Muscle layer of colon (tissue), 2 donors: ENCODE measurements at regions not wholly inside any gene's neighbourhood (a gene's known extent, or its start where the extent isn't known, plus 50 kb on each side); places are given as distances from the start of the nearest gene placed in this dataset.

ENCODE experiments used
- H3K27ac ChIP-seq: one replicate; pipeline ENCODE4 v1.7.0; 2013; ENCODE audit warnings: low read depth, mild to moderate bottlenecking, low read length, moderate library complexity
- H3K27me3 ChIP-seq, 2 donors: one replicate each; pipeline ENCODE4 v1.7.0; 2013; ENCODE audit warnings: low read length in 2 of 2, mild to moderate bottlenecking in 2 of 2; ENCODE audit not compliant: insufficient read depth in 2 of 2, control insufficient read depth in 1 of 2
- H3K36me3 ChIP-seq: one replicate; pipeline ENCODE4 v1.7.0; 2013; ENCODE audit warnings: mild to moderate bottlenecking, low read length; ENCODE audit not compliant: insufficient read depth
- H3K4me1 ChIP-seq: one replicate; pipeline ENCODE4 v1.7.0; 2013; ENCODE audit warnings: mild to moderate bottlenecking, low read length; ENCODE audit not compliant: insufficient read depth
- H3K4me3 ChIP-seq, 2 donors: one replicate each; pipeline ENCODE4 v1.7.0; 2013; ENCODE audit warnings: low read length in 2 of 2, low read depth in 1 of 2, mild to moderate bottlenecking in 1 of 2, moderate library complexity in 1 of 2
- H3K9ac ChIP-seq: one replicate; pipeline ENCODE4 v1.7.0; 2013; ENCODE audit warnings: low read length
- H3K9me3 ChIP-seq: one replicate; pipeline ENCODE4 v1.7.0; 2013; ENCODE audit warnings: mild to moderate bottlenecking, low read length
- donor health status: abdominal sarcoma.
- donor health status: Adenocarcinoma of cecum.

- Histone ChIP-seq H3K36me3 (no peaks in the 10 kb centered on the region), H3K4me3 (no peak overlapping the region), H3K4me1 (no peaks in the 10 kb centered on the region), H3K9ac (no peak overlapping the region), H3K27me3 (no peaks in the 10 kb centered on the region), H3K27ac (no peak overlapping the region), H3K9me3 (no peaks in the 10 kb centered on the region)
Measured at GRCh38 chr5:28253431-28253830, 1215.0 kb upstream of the CDH9 start.

DNA sequence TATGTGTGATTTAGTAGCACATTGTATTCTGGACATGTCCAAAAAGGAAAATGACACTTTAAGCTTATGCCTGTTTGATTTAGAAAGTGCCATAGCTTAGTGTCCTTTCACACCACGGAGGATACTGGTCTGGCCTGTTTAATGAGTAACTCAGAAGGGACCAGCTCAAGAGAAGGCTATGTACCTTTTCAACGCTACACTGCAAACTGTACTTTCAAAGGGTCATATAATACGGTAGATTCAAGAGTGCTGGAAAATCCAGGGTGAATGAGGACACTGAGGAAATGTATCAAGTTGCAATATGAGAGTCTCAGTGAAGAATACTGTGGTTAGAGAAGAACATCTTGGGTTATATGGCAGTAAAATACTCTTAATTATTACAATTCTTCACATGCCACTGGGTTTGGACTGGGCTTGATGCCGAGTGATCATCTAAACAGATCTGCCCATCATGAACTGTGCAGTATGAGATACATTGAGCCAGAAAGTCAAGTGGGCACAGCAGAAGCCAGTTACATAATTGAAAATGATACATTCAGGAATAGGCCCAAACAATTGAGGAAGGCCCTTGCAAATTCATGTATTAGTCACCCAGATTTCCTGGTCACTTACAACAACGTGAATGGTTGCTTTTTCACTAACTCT, 1211.5 kb upstream of the CDH9 start:
- no peaks in the 10 kb centered on the region for H3K36me3 ChIP-seq
- no peak overlapping the region for H3K4me3 ChIP-seq
- no peak overlapping the region for H3K27ac ChIP-seq
- no peaks in the 10 kb centered on the region for H3K4me1 ChIP-seq
- H3K27me3 ChIP-seq, result no peaks in the 10 kb centered on the region
- no peaks in the 10 kb centered on the region for H3K9me3 ChIP-seq
- no peak overlapping the region for H3K9ac ChIP-seq

DNA sequence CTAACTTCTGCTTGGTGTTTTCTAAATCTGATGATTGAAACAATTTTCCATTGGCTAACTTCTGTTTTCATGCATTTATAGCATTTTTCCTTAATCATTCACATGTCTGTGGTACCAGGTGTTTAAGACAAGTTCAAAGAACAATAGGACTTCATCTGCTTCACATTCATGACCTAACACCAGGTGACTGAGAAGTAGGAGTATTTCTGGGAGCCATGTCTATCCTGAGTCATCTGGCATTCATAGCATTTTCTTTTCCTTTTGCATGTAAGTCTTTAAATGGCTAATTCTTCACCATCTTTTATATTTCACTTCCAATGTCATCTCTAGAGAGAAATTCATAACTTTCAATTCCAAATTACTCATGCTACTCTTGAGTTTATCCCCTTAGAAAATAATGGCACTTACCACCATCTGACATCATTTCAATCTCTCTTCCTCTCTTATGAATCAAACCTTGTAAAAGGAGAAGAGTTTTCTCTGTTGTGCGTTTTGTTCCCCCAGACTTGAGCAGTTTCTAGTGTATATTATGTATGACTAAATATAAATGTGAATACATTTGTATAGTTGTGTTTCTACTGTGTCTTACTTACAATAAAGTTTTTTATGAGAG, 1196.1 kb upstream of the CDH9 start:
- H3K9me3 ChIP-seq, result no peaks in the 10 kb centered on the region
- no peaks in the 10 kb centered on the region for H3K27me3 ChIP-seq
- H3K27ac ChIP-seq, result no peak overlapping the region
- no peak overlapping the region for H3K9ac ChIP-seq
- no peaks in the 10 kb centered on the region for H3K36me3 ChIP-seq
- no peak overlapping the region for H3K4me3 ChIP-seq
- no peaks in the 10 kb centered on the region for H3K4me1 ChIP-seq

DNA sequence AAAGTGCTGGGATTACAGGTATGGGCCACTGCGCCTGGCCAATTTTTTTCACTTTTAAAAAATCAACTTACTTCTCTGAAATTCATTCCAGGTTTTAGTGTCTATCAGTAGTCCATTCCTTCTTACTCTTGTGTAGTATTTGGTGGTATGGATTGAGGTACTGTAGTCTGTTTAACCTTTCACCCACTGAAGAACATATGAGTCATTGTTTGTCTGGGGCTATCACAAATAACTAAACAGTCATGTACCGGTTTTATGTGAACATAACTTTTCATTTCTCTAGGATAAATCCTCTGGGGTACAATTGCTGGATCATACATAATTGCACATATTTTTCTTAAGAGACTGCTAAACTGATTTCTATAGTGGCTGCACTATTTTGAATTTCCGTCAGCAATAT, 1188.0 kb upstream of the CDH9 start:
- H3K4me1 ChIP-seq, result no peaks in the 10 kb centered on the region
- no peaks in the 10 kb centered on the region for H3K36me3 ChIP-seq
- H3K9me3 ChIP-seq, result no peaks in the 10 kb centered on the region
- H3K9ac ChIP-seq, result no peak overlapping the region
- H3K27ac ChIP-seq, result no peak overlapping the region
- H3K4me3 ChIP-seq, result no peak overlapping the region
- H3K27me3 ChIP-seq, result no peaks in the 10 kb centered on the region

GRCh38 chr5:28219539-28219938, 1181.2 kb upstream of the CDH9 start:
- H3K4me3 ChIP-seq, result no peak overlapping the region
- H3K9me3 ChIP-seq, result no peaks in the 10 kb centered on the region
- H3K27ac ChIP-seq, result no peak overlapping the region
- no peaks in the 10 kb centered on the region for H3K27me3 ChIP-seq
- H3K36me3 ChIP-seq, result no peaks in the 10 kb centered on the region
- no peaks in the 10 kb centered on the region for H3K4me1 ChIP-seq
- H3K9ac ChIP-seq, result no peak overlapping the region

- Histone ChIP-seq H3K36me3 (no peaks in the 10 kb centered on the region), H3K27ac (no peak overlapping the region), H3K27me3 (no peaks in the 10 kb centered on the region), H3K4me1 (no peaks in the 10 kb centered on the region), H3K4me3 (no peak overlapping the region), H3K9ac (no peak overlapping the region), H3K9me3 (no peaks in the 10 kb centered on the region)
Measured at GRCh38 chr5:28217695-28218094, 1179.3 kb upstream of the CDH9 start.

- no peaks in the 10 kb centered on the region for H3K4me1 ChIP-seq
- no peak overlapping the region for H3K4me3 ChIP-seq
- no peaks in the 10 kb centered on the region for H3K36me3 ChIP-seq
- no peaks in the 10 kb centered on the region for H3K27me3 ChIP-seq
- no peak overlapping the region for H3K27ac ChIP-seq
- H3K9ac ChIP-seq, result no peak overlapping the region
- no peaks in the 10 kb centered on the region for H3K9me3 ChIP-seq
Measured at GRCh38 chr5:28216939-28217360, 1178.6 kb upstream of the CDH9 start.

DNA sequence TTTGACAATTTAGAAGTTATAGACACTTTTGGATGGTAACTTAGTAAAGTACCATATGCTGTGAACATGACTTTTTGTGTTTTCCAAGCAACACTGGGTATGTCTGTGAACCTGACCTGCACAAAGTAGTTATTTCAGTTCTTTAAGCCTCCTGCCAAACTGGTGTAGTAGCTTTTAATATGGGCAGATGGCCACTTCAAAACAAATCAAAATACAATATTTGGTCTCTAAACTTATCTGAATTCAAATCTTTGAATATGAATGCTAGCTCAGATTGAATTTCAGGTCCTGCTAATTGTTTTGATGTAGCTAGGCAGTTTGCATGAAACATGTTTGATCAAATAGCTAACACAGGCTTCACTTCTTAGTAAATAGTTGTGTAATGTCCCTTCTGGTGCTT, 1176.7 kb upstream of the CDH9 start:
- H3K27me3 ChIP-seq, result no peaks in the 10 kb centered on the region
- H3K9ac ChIP-seq, result no peak overlapping the region
- H3K9me3 ChIP-seq, result no peaks in the 10 kb centered on the region
- H3K27ac ChIP-seq, result no peak overlapping the region
- H3K4me1 ChIP-seq, result no peaks in the 10 kb centered on the region
- no peaks in the 10 kb centered on the region for H3K36me3 ChIP-seq
- H3K4me3 ChIP-seq, result no peak overlapping the region

DNA sequence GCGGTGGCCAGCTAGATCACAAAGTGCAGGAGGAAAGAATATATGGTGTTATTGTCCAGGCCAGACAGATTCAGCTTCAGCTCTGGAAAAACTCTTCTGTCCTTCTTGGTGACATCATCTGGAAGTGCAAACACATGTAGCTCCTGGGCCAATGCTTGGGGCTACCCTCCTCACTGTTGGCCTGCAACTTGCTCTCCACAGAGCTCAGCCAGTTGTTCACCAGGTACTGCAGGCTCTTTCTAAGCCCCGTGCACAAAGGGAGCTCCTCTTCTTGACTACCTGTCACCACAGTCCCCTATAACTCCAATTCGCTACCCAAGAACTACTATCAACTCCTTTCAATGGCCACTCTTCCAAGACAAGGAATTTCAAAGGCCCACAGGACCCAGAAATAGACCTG, 1175.9 kb upstream of the CDH9 start:
- no peaks in the 10 kb centered on the region for H3K9me3 ChIP-seq
- H3K27ac ChIP-seq, result no peak overlapping the region
- no peaks in the 10 kb centered on the region for H3K4me1 ChIP-seq
- no peaks in the 10 kb centered on the region for H3K27me3 ChIP-seq
- H3K36me3 ChIP-seq, result no peaks in the 10 kb centered on the region
- no peak overlapping the region for H3K4me3 ChIP-seq
- no peak overlapping the region for H3K9ac ChIP-seq

GRCh38 chr5:28208356-28208755, 1170.0 kb upstream of the CDH9 start:
- no peaks in the 10 kb centered on the region for H3K27me3 ChIP-seq
- no peak overlapping the region for H3K9ac ChIP-seq
- no peaks in the 10 kb centered on the region for H3K36me3 ChIP-seq
- no peak overlapping the region for H3K27ac ChIP-seq
- no peak overlapping the region for H3K4me3 ChIP-seq
- H3K4me1 ChIP-seq, result no peaks in the 10 kb centered on the region
- H3K9me3 ChIP-seq, result no peaks in the 10 kb centered on the region

DNA sequence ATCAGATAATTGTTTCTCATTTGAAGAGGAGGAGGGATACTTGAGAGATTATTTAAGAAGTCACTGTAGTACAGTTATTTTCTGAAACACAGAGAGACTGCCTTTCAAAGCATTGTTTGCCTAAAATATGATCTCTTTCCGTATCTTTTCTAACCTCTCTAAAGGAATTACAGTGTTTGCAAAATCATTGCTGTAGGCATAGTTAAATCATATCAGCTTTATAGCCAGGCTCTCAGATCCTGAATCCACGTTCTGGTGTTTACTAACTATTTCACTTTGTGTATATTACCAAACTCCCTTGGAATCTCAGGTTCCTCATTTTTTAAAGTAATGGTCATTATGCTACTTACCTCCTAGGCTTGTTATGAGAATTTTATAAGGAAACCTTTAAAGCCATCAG, 1151.6 kb upstream of the CDH9 start:
- no peaks in the 10 kb centered on the region for H3K4me1 ChIP-seq
- H3K9me3 ChIP-seq, result no peaks in the 10 kb centered on the region
- H3K36me3 ChIP-seq, result no peaks in the 10 kb centered on the region
- no peaks in the 10 kb centered on the region for H3K27me3 ChIP-seq
- no peak overlapping the region for H3K4me3 ChIP-seq
- no peak overlapping the region for H3K9ac ChIP-seq
- H3K27ac ChIP-seq, result no peak overlapping the region

DNA sequence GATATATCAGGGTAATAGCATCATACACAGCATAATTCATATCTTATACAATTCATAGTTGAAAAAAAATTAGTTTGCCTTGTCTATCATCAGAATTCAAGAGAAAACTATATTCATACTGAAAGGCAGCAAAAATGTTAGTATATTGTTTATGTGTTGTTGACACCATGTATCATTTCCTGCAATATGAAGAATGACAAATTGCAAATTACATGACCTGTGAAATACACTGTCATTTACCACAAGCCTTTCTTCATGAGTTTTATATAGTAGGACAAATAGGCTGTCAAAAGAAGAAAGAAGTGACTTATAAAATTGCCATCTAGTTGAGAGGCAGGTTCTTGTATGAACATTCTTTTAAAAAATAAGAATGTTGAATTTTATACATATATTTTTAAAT, 1136.3 kb upstream of the CDH9 start:
- no peaks in the 10 kb centered on the region for H3K27me3 ChIP-seq

More for the DNA sequence above, 1136.3 kb upstream of the CDH9 start:
- Histone ChIP-seq H3K36me3 (no peaks in the 10 kb centered on the region), H3K4me3 (no peak overlapping the region), H3K9me3 (no peaks in the 10 kb centered on the region), H3K27ac (no peak overlapping the region), H3K4me1 (no peaks in the 10 kb centered on the region), H3K9ac (no peak overlapping the region)
